NCI-H1694 (cell line): ENCODE measurements at regions not wholly inside any gene's neighbourhood (a gene's known extent, or its start where the extent isn't known, plus 50 kb on each side); places are given as distances from the start of the nearest gene placed in this dataset.

ENCODE experiments used
- DNase-seq: peaks from one replicate; lab custom pipeline; 2025; lab: John Stamatoyannopoulos, UW

GRCh38 chr15:88744548-88745020, 58.7 kb upstream of the ACAN start:
- DNase-seq: no peak

- DNase-seq: no peak
These were observed 58.2 kb upstream of the ACAN start for GRCh38 chr15:88745065-88745464.

- DNase-seq: no peak
These were observed 57.5 kb upstream of the ACAN start for GRCh38 chr15:88745696-88746095.

- DNase-seq: no peak
These were observed 56.8 kb upstream of the ACAN start for GRCh38 chr15:88746451-88746850.

GRCh38 chr15:88747111-88747510, 56.1 kb upstream of the ACAN start:
- no peak for DNase-seq

- DNase-seq: no peak
These were observed 55.6 kb upstream of the ACAN start for GRCh38 chr15:88747631-88748030.

- DNase-seq: no peak
These were observed 55.2 kb upstream of the ACAN start for GRCh38 chr15:88748081-88748480.

GRCh38 chr15:88748651-88749050, 54.6 kb upstream of the ACAN start:
- DNase-seq: no peak

GRCh38 chr15:88749699-88750098, 53.5 kb upstream of the ACAN start:
- DNase-seq: no peak

- no peak for DNase-seq
These were observed 50.7 kb upstream of the ACAN start for GRCh38 chr15:88752501-88752900.

GRCh38 chr15:88752951-88753350, 50.3 kb upstream of the ACAN start:
- peak; percentile 35 for DNase-seq
